ENCODE measurements at regions not wholly inside any gene's neighbourhood (a gene's known extent, or its start where the extent isn't known, plus 50 kb on each side); places are given as distances from the start of the nearest gene placed in this dataset.

DNA sequence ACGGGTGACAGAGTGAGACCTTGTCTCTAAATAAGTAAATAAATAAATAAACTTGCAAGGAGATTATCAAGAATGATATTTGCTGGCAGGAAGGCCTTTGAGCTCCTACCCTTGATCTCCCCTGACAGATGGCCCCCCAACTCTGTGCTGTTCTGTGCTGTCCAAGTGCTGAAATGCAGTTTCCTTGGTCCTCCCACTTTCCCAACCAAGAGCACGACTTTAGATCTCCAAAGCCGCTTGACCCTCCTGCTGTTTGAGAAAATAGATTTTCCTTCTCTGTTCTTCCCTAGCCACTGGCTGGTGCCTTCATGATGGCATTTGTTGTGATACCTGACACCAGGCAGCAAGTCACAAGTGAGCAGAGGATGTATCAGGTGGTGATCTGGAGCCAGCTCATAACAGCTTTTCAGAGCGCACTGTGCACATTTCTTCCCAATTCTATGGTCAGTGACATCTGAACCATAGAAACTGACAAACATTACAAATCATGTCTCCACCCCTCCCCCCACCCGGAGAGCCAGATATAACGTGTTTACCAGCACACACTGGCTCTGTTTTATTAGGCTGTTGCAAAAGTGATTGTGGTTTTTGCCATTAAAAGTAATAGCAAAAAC lies 80.0 kb upstream of the PUM3 start:
- TF ChIP-seq, protein P1, sequence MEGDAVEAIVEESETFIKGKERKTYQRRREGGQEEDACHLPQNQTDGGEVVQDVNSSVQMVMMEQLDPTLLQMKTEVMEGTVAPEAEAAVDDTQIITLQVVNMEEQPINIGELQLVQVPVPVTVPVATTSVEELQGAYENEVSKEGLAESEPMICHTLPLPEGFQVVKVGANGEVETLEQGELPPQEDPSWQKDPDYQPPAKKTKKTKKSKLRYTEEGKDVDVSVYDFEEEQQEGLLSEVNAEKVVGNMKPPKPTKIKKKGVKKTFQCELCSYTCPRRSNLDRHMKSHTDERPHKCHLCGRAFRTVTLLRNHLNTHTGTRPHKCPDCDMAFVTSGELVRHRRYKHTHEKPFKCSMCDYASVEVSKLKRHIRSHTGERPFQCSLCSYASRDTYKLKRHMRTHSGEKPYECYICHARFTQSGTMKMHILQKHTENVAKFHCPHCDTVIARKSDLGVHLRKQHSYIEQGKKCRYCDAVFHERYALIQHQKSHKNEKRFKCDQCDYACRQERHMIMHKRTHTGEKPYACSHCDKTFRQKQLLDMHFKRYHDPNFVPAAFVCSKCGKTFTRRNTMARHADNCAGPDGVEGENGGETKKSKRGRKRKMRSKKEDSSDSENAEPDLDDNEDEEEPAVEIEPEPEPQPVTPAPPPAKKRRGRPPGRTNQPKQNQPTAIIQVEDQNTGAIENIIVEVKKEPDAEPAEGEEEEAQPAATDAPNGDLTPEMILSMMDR (IDR thresholded peaks at IDR 0.05), result no peak
- no peak for TF ChIP-seq POLR2A (IDR thresholded peaks at IDR 0.05)

Measured in right lobe of liver (tissue), 4 donors.